ENCODE measurements at regions not wholly inside any gene's neighbourhood (a gene's known extent, or its start where the extent isn't known, plus 50 kb on each side); places are given as distances from the start of the nearest gene placed in this dataset.

DNA sequence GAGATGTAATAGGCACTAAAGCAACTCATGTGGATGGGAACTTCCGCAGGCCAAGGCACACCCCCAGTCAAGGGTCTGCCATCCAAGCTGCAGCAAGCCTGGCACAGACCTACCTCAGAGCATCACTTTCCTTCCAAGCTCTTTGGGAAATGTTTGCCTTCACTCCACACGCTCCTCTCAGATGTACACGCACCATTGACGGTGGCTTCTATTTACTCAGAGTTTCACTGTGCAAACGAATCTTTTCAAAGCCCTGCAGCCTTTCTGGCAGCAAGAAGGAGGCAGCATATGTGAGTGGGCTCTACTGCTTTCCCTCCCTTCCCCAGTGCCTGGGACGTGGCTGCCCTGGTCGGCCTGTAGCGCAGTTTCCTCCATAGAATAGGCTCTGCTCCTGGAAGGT lies 60.9 kb upstream of the USP47 start:
- no peak for ATAC-seq
- TF ChIP-seq TOX (CRISPR knock-in tag; IDR thresholded peaks at IDR 0.05; ENCODE audit: borderline replicate concordance) (no peak), ZFP3 (CRISPR knock-in tag; IDR thresholded peaks at IDR 0.05) (no peak), BACH2 (CRISPR knock-in tag; IDR thresholded peaks at IDR 0.05; ENCODE audit: borderline replicate concordance) (no peak), ZNF565 (CRISPR knock-in tag; conservative IDR thresholded peaks at IDR 0.05; ENCODE audit: low read depth) (no peak)

GRCh38 chr11:11779975-11780374 lies 61.8 kb upstream of the USP47 start:
- TF ChIP-seq ESRRG (CRISPR knock-in tag; IDR thresholded peaks at IDR 0.05) (no peak), CSRNP3 (CRISPR knock-in tag; IDR thresholded peaks at IDR 0.05) (no peak), OSR1 (CRISPR knock-in tag; IDR thresholded peaks at IDR 0.05) (no peak), RARB (CRISPR knock-in tag; IDR thresholded peaks at IDR 0.05) (no peak), TCF4 (CRISPR knock-in tag; IDR thresholded peaks at IDR 0.05; ENCODE audit: borderline replicate concordance) (no peak), ZNF70 (CRISPR knock-in tag; IDR thresholded peaks at IDR 0.05) (no peak), ZC3H10 (CRISPR knock-in tag; IDR thresholded peaks at IDR 0.05) (no peak), ZNF565 (CRISPR knock-in tag; conservative IDR thresholded peaks at IDR 0.05; ENCODE audit: low read depth) (no peak), PATZ1 (CRISPR knock-in tag; IDR thresholded peaks at IDR 0.05; ENCODE audit: borderline replicate concordance) (no peak), POU6F1 (CRISPR knock-in tag; IDR thresholded peaks at IDR 0.05; ENCODE audit: borderline replicate concordance, low read depth) (no peak), SNAI2 (CRISPR knock-in tag; IDR thresholded peaks at IDR 0.05) (no peak), TOX (CRISPR knock-in tag; IDR thresholded peaks at IDR 0.05; ENCODE audit: borderline replicate concordance) (no peak), TSHZ2 (CRISPR knock-in tag; IDR thresholded peaks at IDR 0.05) (no peak), ZNF8 (CRISPR knock-in tag; IDR thresholded peaks at IDR 0.05) (no peak)
- no peak for ATAC-seq

DNA sequence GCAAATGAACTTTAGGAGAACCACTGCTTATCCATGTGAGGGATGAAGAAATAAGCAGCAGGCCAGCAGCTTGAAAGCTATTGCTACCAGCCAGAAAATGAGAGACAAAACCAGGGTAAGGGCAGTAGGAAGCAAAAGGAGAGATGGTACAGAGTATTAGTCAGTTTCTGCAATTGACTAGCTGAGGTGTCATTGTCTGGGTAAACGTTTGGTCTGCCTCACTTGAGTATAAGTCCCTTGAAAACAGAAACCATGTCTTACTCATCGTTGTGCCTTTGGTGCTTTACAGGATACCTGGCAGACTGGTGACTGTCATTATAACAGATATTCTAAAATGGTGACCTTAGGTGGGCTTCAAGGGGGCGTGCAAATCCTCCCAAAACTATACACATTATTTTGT lies 63.9 kb upstream of the USP47 start:
- TF ChIP-seq PPARA (CRISPR knock-in tag; IDR thresholded peaks at IDR 0.05; ENCODE audit: borderline replicate concordance) (no peak), GLIS3 (CRISPR knock-in tag; IDR thresholded peaks at IDR 0.05) (no peak), ARNTL (CRISPR knock-in tag; IDR thresholded peaks at IDR 0.05; ENCODE audit: borderline replicate concordance, low read depth) (no peak), TCF4 (CRISPR knock-in tag; IDR thresholded peaks at IDR 0.05; ENCODE audit: borderline replicate concordance) (no peak), ZFP3 (CRISPR knock-in tag; IDR thresholded peaks at IDR 0.05) (no peak), POU6F1 (CRISPR knock-in tag; IDR thresholded peaks at IDR 0.05; ENCODE audit: borderline replicate concordance, low read depth) (no peak)
- no peak for ATAC-seq

DNA sequence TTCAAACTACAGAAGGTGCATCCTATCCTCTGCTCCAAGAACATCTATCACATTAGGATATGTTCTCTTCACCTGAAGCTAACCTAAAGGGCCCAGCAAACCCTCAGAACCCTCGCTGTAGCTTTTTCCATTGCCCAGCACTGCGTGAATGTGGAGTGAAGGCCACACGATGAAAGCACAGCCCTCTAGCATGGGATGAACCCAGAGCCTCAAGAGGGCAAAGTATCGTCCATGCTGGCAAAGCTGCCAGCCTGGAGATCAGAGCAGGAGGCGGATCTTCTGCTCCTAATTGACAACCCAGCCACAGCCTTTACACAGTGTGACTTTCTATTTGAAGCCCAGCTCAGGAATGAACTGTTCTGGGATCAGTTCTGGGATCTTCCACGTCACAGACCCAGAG lies 65.1 kb upstream of the USP47 start:
- no peak for ATAC-seq
- no peak for TF ChIP-seq ZNF8 (CRISPR knock-in tag; IDR thresholded peaks at IDR 0.05)
- TF ChIP-seq CSDC2 (CRISPR knock-in tag; IDR thresholded peaks at IDR 0.05): no peak
- TF ChIP-seq TOX (CRISPR knock-in tag; IDR thresholded peaks at IDR 0.05; ENCODE audit: borderline replicate concordance): no peak
- no peak for TF ChIP-seq ZFP3 (CRISPR knock-in tag; IDR thresholded peaks at IDR 0.05)
- no peak for TF ChIP-seq TCF4 (CRISPR knock-in tag; IDR thresholded peaks at IDR 0.05; ENCODE audit: borderline replicate concordance)
- no peak for TF ChIP-seq ARNTL (CRISPR knock-in tag; IDR thresholded peaks at IDR 0.05; ENCODE audit: borderline replicate concordance, low read depth)
- no peak for TF ChIP-seq SNAI2 (CRISPR knock-in tag; IDR thresholded peaks at IDR 0.05)
- TF ChIP-seq ZC3H10 (CRISPR knock-in tag; IDR thresholded peaks at IDR 0.05): no peak
- TF ChIP-seq CSRNP3 (CRISPR knock-in tag; IDR thresholded peaks at IDR 0.05): no peak
- TF ChIP-seq PPARA (CRISPR knock-in tag; IDR thresholded peaks at IDR 0.05; ENCODE audit: borderline replicate concordance): no peak
- no peak for TF ChIP-seq ESRRG (CRISPR knock-in tag; IDR thresholded peaks at IDR 0.05)
- no peak for TF ChIP-seq OSR1 (CRISPR knock-in tag; IDR thresholded peaks at IDR 0.05)
- no peak for TF ChIP-seq ZNF70 (CRISPR knock-in tag; IDR thresholded peaks at IDR 0.05)
- no peak for TF ChIP-seq TSHZ2 (CRISPR knock-in tag; IDR thresholded peaks at IDR 0.05)
